H9 (cell line): ENCODE measurements at regions not wholly inside any gene's neighbourhood (a gene's known extent, or its start where the extent isn't known, plus 50 kb on each side); places are given as distances from the start of the nearest gene placed in this dataset.

Experiments
- DNase-seq: peaks from one replicate; pipeline ENCODE4 v3.0.0-alpha.2; 2017
- H2AFZ ChIP-seq: one replicate; pipeline ENCODE4 v1.6.1; 2013; ENCODE audit warnings: mild to moderate bottlenecking, low read length, control low read depth, moderate library complexity
- H2AK5ac ChIP-seq: 2 replicates; pipeline ENCODE4 v1.6.1; 2013; ENCODE audit warnings: low read length, control low read depth, mixed read lengths; ENCODE audit not compliant: insufficient read length
- H2BK120ac ChIP-seq: one replicate; pipeline ENCODE4 v1.6.1; 2013; ENCODE audit warnings: low read depth, mild to moderate bottlenecking, low read length, control low read depth, inconsistent platforms; ENCODE audit not compliant: poor library complexity, severe bottlenecking
- H2BK12ac ChIP-seq: 2 replicates; pipeline ENCODE4 v1.6.1; 2013; ENCODE audit warnings: low read length, control low read depth, mixed read lengths, low read depth; ENCODE audit not compliant: insufficient read length
- H2BK15ac ChIP-seq: 2 replicates; pipeline ENCODE4 v1.6.1; 2013; ENCODE audit warnings: low read depth, low read length, control low read depth
- H2BK20ac ChIP-seq: one replicate; pipeline ENCODE4 v1.6.1; 2013; ENCODE audit warnings: low read depth, mild to moderate bottlenecking, low read length, control low read depth, inconsistent platforms; ENCODE audit not compliant: poor library complexity, severe bottlenecking
- H2BK5ac ChIP-seq: 2 replicates; pipeline ENCODE4 v1.6.1; 2013; ENCODE audit warnings: low read length, control low read depth, mixed read lengths; ENCODE audit not compliant: insufficient read length
- H3K14ac ChIP-seq: 2 replicates; pipeline ENCODE4 v1.6.1; 2013; ENCODE audit warnings: low read length, control low read depth; ENCODE audit not compliant: insufficient read depth
- H3K18ac ChIP-seq: 2 replicates; pipeline ENCODE4 v1.6.1; 2013; ENCODE audit warnings: low read depth, mild to moderate bottlenecking, mixed read lengths, low read length, control low read depth; ENCODE audit not compliant: insufficient read length
- H3K23ac ChIP-seq: 2 replicates; pipeline ENCODE4 v1.6.1; 2013; ENCODE audit warnings: low read length, control low read depth, mixed read lengths, low read depth; ENCODE audit not compliant: insufficient read length
- H3K23me2 ChIP-seq: 2 replicates; pipeline ENCODE4 v1.6.1; 2013; ENCODE audit warnings: low read depth, mild to moderate bottlenecking, mixed read lengths, low read length, control low read depth; ENCODE audit not compliant: insufficient read length, poor library complexity, severe bottlenecking
- H3K27ac ChIP-seq: 2 replicates; pipeline ENCODE4 v1.5.1; 2013; ENCODE audit warnings: low read length, control low read depth, mixed read lengths, low read depth; ENCODE audit not compliant: insufficient read length
- H3K27me3 ChIP-seq: 2 replicates; pipeline ENCODE4 v1.6.1; 2013; ENCODE audit warnings: low read length, control low read depth, inconsistent platforms; ENCODE audit not compliant: insufficient read depth
- H3K4ac ChIP-seq: 2 replicates; pipeline ENCODE4 v1.6.1; 2013; ENCODE audit warnings: low read depth, mild to moderate bottlenecking, control low read depth, inconsistent platforms, low read length, moderate library complexity
- H3K4me1 ChIP-seq: 2 replicates; pipeline ENCODE4 v1.6.1; 2013; ENCODE audit warnings: low read length, control low read depth, inconsistent platforms; ENCODE audit not compliant: insufficient read depth
- H3K4me2 ChIP-seq: 2 replicates; pipeline ENCODE4 v1.6.1; 2013; ENCODE audit warnings: low read length, control low read depth, mixed read lengths; ENCODE audit not compliant: insufficient read length, insufficient read depth
- H3K56ac ChIP-seq: 2 replicates; pipeline ENCODE4 v1.6.1; 2013; ENCODE audit warnings: low read depth, mild to moderate bottlenecking, mixed read lengths, low read length, control low read depth; ENCODE audit not compliant: insufficient read length
- H3K79me1 ChIP-seq: 2 replicates; pipeline ENCODE4 v1.6.1; 2013; ENCODE audit warnings: low read depth, mild to moderate bottlenecking, moderate library complexity, low read length, control low read depth, inconsistent platforms; ENCODE audit not compliant: insufficient read depth, poor library complexity, severe bottlenecking
- H3K79me2 ChIP-seq: 2 replicates; pipeline ENCODE4 v1.6.1; 2013; ENCODE audit warnings: low read length, control low read depth, inconsistent platforms; ENCODE audit not compliant: insufficient read depth
- H3K9ac ChIP-seq: 2 replicates; pipeline ENCODE4 v1.6.1; 2013; ENCODE audit warnings: low read length, control low read depth, mixed read lengths; ENCODE audit not compliant: insufficient read length; ENCODE audit errors: extremely low read depth
- H3K9me3 ChIP-seq: one replicate; pipeline ENCODE4 v1.6.1; 2013; ENCODE audit warnings: low read depth, low read length, inconsistent platforms; ENCODE audit not compliant: control insufficient read depth
- H3T11ph ChIP-seq: one replicate; pipeline ENCODE4 v1.6.1; 2013; ENCODE audit warnings: mild to moderate bottlenecking, low read length, control low read depth, inconsistent platforms
- H4K20me1 ChIP-seq: one replicate; pipeline ENCODE4 v1.6.1; 2013; ENCODE audit not compliant: control insufficient read depth, insufficient read length, insufficient read depth
- H4K5ac ChIP-seq: 2 replicates; pipeline ENCODE4 v1.6.1; 2013; ENCODE audit warnings: low read depth, mild to moderate bottlenecking, mixed read lengths, low read length, control low read depth; ENCODE audit not compliant: insufficient read length
- H4K8ac ChIP-seq: replicated peaks from 2 replicates; pipeline ENCODE4 v1.6.1; 2013; ENCODE audit warnings: low read length, control low read depth, mixed read lengths, low read depth; ENCODE audit not compliant: insufficient read length
- H4K91ac ChIP-seq: 2 replicates; pipeline ENCODE4 v1.6.1; 2013; ENCODE audit warnings: low read depth, mild to moderate bottlenecking, moderate library complexity, mixed read lengths, low read length, control low read depth; ENCODE audit not compliant: insufficient read length
- H3K27ac Mint-ChIP-seq, 3 experiments: 2 replicates in 2 of 3; 3 replicates in 1 of 3; pipeline ENCODE4 v1.8.0; 2020 to 2021; ENCODE audit warnings: mixed read lengths in 3 of 3, mild to moderate bottlenecking in 1 of 3, moderate library complexity in 1 of 3
- H3K27me3 Mint-ChIP-seq: 2 replicates; pipeline ENCODE4 v1.8.0; 2021; ENCODE audit warnings: low read depth, mild to moderate bottlenecking, moderate library complexity, mixed read lengths
- H3K36me3 Mint-ChIP-seq, 3 experiments: 2 replicates in 2 of 3; 3 replicates in 1 of 3; pipeline ENCODE4 v1.8.0; 2020 to 2021; ENCODE audit warnings: low read depth in 3 of 3, mixed read lengths in 3 of 3; ENCODE audit not compliant: insufficient read depth in 1 of 3
- H3K4me1 Mint-ChIP-seq, 2 experiments: 2 replicates each; pipeline ENCODE4 v1.8.0; 2020; ENCODE audit warnings: mixed read lengths in 2 of 2
- H3K4me3 Mint-ChIP-seq, 2 experiments: 2 replicates in 1 of 2; 3 replicates in 1 of 2; pipeline ENCODE4 v1.8.0; 2020 to 2021; ENCODE audit warnings: mild to moderate bottlenecking in 2 of 2, mixed read lengths in 2 of 2, moderate library complexity in 1 of 2
- H3K9me3 Mint-ChIP-seq, 2 experiments: 2 replicates in 1 of 2; 3 replicates in 1 of 2; pipeline ENCODE4 v1.8.0; 2020; ENCODE audit warnings: mild to moderate bottlenecking in 2 of 2, mixed read lengths in 2 of 2, moderate library complexity in 1 of 2
- CTCF ChIP-seq: fragments of 200-600 bp; sonication (generic); conservative IDR thresholded peaks from 3 replicates; pipeline ENCODE4 v1.8.0; 2021; ENCODE audit warnings: antibody characterized with exemption, mild to moderate bottlenecking
- WGBS: extraction: QIAGEN DNeasy Blood & Tissue Kit; methylation state at CpG from one replicate; pipeline ENCODE4 v1.1.7; 2013; ENCODE audit warnings: missing lambda C conversion rate, low lambda C conversion rate, mixed read lengths; ENCODE audit not compliant: insufficient read length; ENCODE audit errors: extremely low coverage; 5-methylcytosine and 5-hydroxymethylcytosine counted together

GRCh38 chr17:69722518-69722917 is 308.0 kb downstream of the MAP2K6 start:
- Mint-ChIP-seq H3K27me3 (peaks cover 15% of the 10 kb centered on the region), H3K4me3 (no peak overlapping the region), H3K36me3 (no peaks in the 10 kb centered on the region), H3K27ac (no peak overlapping the region), H3K9me3 (no peaks in the 10 kb centered on the region), H3K4me1 (peaks cover 3% of the 10 kb centered on the region in 2 experiments; a peak in 1 of 4 replicates)
- H4K8ac ChIP-seq = no peak overlapping the region
- H3K23ac ChIP-seq = no peak overlapping the region
- H2BK15ac ChIP-seq = no peak overlapping the region
- no peak overlapping the region for H3K14ac ChIP-seq
- H4K20me1 ChIP-seq = no peaks in the 10 kb centered on the region
- no peak for DNase-seq
- no peak overlapping the region for H2BK12ac ChIP-seq
- H3K4ac ChIP-seq = no peak overlapping the region
- H4K91ac ChIP-seq = no peak overlapping the region
- H2BK5ac ChIP-seq = no peak overlapping the region
- no peak overlapping the region for H2AK5ac ChIP-seq
- no peaks in the 10 kb centered on the region for H3K9me3 ChIP-seq
- no peaks in the 10 kb centered on the region for H3K79me2 ChIP-seq
- no peak overlapping the region for H3K27ac ChIP-seq
- H3K23me2 ChIP-seq = no peaks in the 10 kb centered on the region
- H3K4me1 ChIP-seq = 0 out of 2 replicates have a peak, but pooled peaks cover 3% of the 10 kb centered on the region
- H3K18ac ChIP-seq = no peak overlapping the region
- H3T11ph ChIP-seq = no peak overlapping the region
- H3K9ac ChIP-seq = no peak overlapping the region
- TF ChIP-seq CTCF = no peak
- H2BK120ac ChIP-seq = no peak overlapping the region
- H3K79me1 ChIP-seq = no peaks in the 10 kb centered on the region
- H3K4me2 ChIP-seq = no peak overlapping the region
- no peak overlapping the region for H4K5ac ChIP-seq
- 0 out of 2 replicates have a peak, but pooled peaks cover 2% of the 10 kb centered on the region for H3K27me3 ChIP-seq
- no peak overlapping the region for H2AFZ ChIP-seq
- no peak overlapping the region for H3K56ac ChIP-seq
- no peak overlapping the region for H2BK20ac ChIP-seq
- WGBS = no CpG with 5 or more reads among the region's 2 CpGs
